IMR-90 (cell line): ENCODE measurements at regions not wholly inside any gene's neighbourhood (a gene's known extent, or its start where the extent isn't known, plus 50 kb on each side); places are given as distances from the start of the nearest gene placed in this dataset.

ENCODE experiments used
- ATAC-seq: fragments of 200-7000 bp; cut with Tn5 transposase; 2 replicates; pipeline ENCODE4 v1.9.1; 2020; ENCODE audit warnings: low read depth, mild to moderate bottlenecking, moderate library complexity
- BruUV-seq: library from RNA; stranded (reverse); fragments of 400-500 nt; replicated peaks from 2 replicates; lab custom pipeline; 2021; lab: Mats Ljungman, UMichigan
- CTCF ChIA-PET: fragments of 300-600 bp; formaldehyde crosslinking; extraction: SDS; loops from one replicate; lab custom pipeline; 2021; ENCODE audit warnings: antibody characterized with exemption; lab: Yijun Ruan, JAX
- POLR2A ChIA-PET: fragments of 300-600 bp; sonication (Branson Sonifier 250); formaldehyde crosslinking; loops from one replicate; lab custom pipeline; 2022; ENCODE audit warnings: antibody characterized with exemption; ENCODE audit not compliant: unreplicated experiment; lab: Charles Lee
- DNase-seq: peaks from one replicate; pipeline ENCODE4 v3.0.0; 2013
- H2AFZ ChIP-seq: replicated peaks from 2 replicates; pipeline ENCODE3; 2013; ENCODE audit warnings: low read length, mild to moderate bottlenecking; ENCODE audit not compliant: poor library complexity
- H2AK5ac ChIP-seq: 2 replicates; pipeline ENCODE4 v1.6.1; 2013; ENCODE audit warnings: low read depth, low read length, inconsistent platforms
- H2AK9ac ChIP-seq: replicated peaks from 2 replicates; pipeline ENCODE3; 2013; ENCODE audit warnings: mild to moderate bottlenecking, low read depth, low read length, moderate library complexity; ENCODE audit not compliant: poor library complexity
- H2BK120ac ChIP-seq: 2 replicates; pipeline ENCODE4 v1.6.1; 2013; ENCODE audit warnings: low read depth, low read length, inconsistent platforms
- H2BK15ac ChIP-seq: 3 replicates; pipeline ENCODE4 v1.6.1; 2013; ENCODE audit warnings: low read depth, low read length, inconsistent platforms
- H2BK20ac ChIP-seq: 2 replicates; pipeline ENCODE4 v1.6.1; 2013; ENCODE audit warnings: low read depth, mild to moderate bottlenecking, inconsistent platforms, low read length, moderate library complexity
- H2BK5ac ChIP-seq: 2 replicates; pipeline ENCODE4 v1.6.1; 2013; ENCODE audit warnings: mild to moderate bottlenecking, low read depth, low read length, inconsistent platforms; ENCODE audit not compliant: poor library complexity, severe bottlenecking
- H3K14ac ChIP-seq: replicated peaks from 2 replicates; pipeline ENCODE4 v1.6.1; 2013; ENCODE audit warnings: low read depth, low read length, inconsistent platforms
- H3K18ac ChIP-seq: 2 replicates; pipeline ENCODE4 v1.6.1; 2013; ENCODE audit warnings: low read depth, low read length, control low read depth
- H3K23ac ChIP-seq: 2 replicates; pipeline ENCODE4 v1.6.1; 2013; ENCODE audit warnings: low read depth, low read length, inconsistent platforms
- H3K27ac ChIP-seq: 2 replicates; pipeline ENCODE4 v1.5.1; 2013; ENCODE audit warnings: mild to moderate bottlenecking, control low read depth, low read length; ENCODE audit not compliant: insufficient read depth
- H3K27me3 ChIP-seq: 2 replicates; pipeline ENCODE4 v1.6.1; 2013; ENCODE audit warnings: low read length; ENCODE audit not compliant: control insufficient read depth, insufficient read depth
- H3K36me3 ChIP-seq: 2 replicates; pipeline ENCODE4 v1.6.1; 2013; ENCODE audit warnings: low read length, mixed read lengths; ENCODE audit not compliant: control insufficient read depth, insufficient read depth
- H3K4ac ChIP-seq: 2 replicates; pipeline ENCODE4 v1.6.1; 2013; ENCODE audit warnings: low read depth, low read length, inconsistent platforms
- H3K4me1 ChIP-seq: 2 replicates; pipeline ENCODE4 v1.6.1; 2013; ENCODE audit warnings: low read length, mixed read lengths; ENCODE audit not compliant: control insufficient read depth, insufficient read depth
- H3K4me2 ChIP-seq: 2 replicates; pipeline ENCODE4 v1.6.1; 2013; ENCODE audit warnings: low read depth, mild to moderate bottlenecking, control low read depth, low read length, moderate library complexity
- H3K4me3 ChIP-seq: 2 replicates; pipeline ENCODE4 v1.5.1; 2013; ENCODE audit warnings: low read depth, mild to moderate bottlenecking, control low read depth, low read length, moderate library complexity; ENCODE audit not compliant: insufficient read depth
- H3K56ac ChIP-seq: 2 replicates; pipeline ENCODE4 v1.6.1; 2013; ENCODE audit warnings: low read length, inconsistent platforms; ENCODE audit not compliant: insufficient read depth; ENCODE audit errors: extremely low read depth
- H3K79me1 ChIP-seq, 2 experiments: 2 replicates each; pipeline ENCODE4 v1.6.1; 2013; ENCODE audit warnings: low read length in 2 of 2, inconsistent platforms in 1 of 2, low read depth in 1 of 2
- H3K9ac ChIP-seq: 2 replicates; pipeline ENCODE4 v1.6.1; 2013; ENCODE audit warnings: low read depth, low read length, control low read depth
- H3K9me1 ChIP-seq: 2 replicates; pipeline ENCODE4 v1.6.1; 2013; ENCODE audit warnings: low read length, inconsistent platforms; ENCODE audit not compliant: insufficient read depth
- H3K9me3 ChIP-seq: 2 replicates; pipeline ENCODE4 v1.6.1; 2013; ENCODE audit warnings: low read length; ENCODE audit not compliant: control insufficient read depth, insufficient read depth
- H4K20me1 ChIP-seq: 2 replicates; pipeline ENCODE4 v1.6.1; 2013; ENCODE audit warnings: low read length, inconsistent platforms; ENCODE audit not compliant: insufficient read depth
- H4K5ac ChIP-seq: 2 replicates; pipeline ENCODE4 v1.6.1; 2013; ENCODE audit warnings: mild to moderate bottlenecking, low read depth, low read length, control low read depth
- H4K8ac ChIP-seq, 2 experiments: 2 replicates each; pipeline ENCODE4 v1.6.1; 2013; ENCODE audit warnings: low read depth in 2 of 2, low read length in 2 of 2, control low read depth in 1 of 2, inconsistent platforms in 1 of 2
- H4K91ac ChIP-seq: 2 replicates; pipeline ENCODE4 v1.6.1; 2013; ENCODE audit warnings: low read depth, low read length, inconsistent platforms; ENCODE audit not compliant: insufficient read depth
- BHLHE40 ChIP-seq: fragments of 150-350 bp; IDR thresholded peaks from 2 replicates; pipeline ENCODE4 v1.6.1; 2016; ENCODE audit warnings: mild to moderate bottlenecking, low read depth, low read length
- CEBPB ChIP-seq: IDR thresholded peaks from 2 replicates; pipeline ENCODE4 v1.6.1; 2012; ENCODE audit warnings: low read depth, low read length, improper control_type of control experiment
- CHD1 ChIP-seq: IDR thresholded peaks from 2 replicates; pipeline ENCODE4 v1.6.1; 2012; ENCODE audit warnings: low read depth, low read length, improper control_type of control experiment
- CTCF ChIP-seq: conservative IDR thresholded peaks from 2 replicates; pipeline ENCODE4 v1.5.1; 2012; ENCODE audit warnings: mild to moderate bottlenecking, low read depth, low read length, improper control_type of control experiment
- ELK1 ChIP-seq: fragments of 150-350 bp; IDR thresholded peaks from 2 replicates; pipeline ENCODE4 v1.6.1; 2016; ENCODE audit warnings: low read depth, mild to moderate bottlenecking, low read length, moderate library complexity, borderline replicate concordance
- FOS ChIP-seq: fragments of 150-350 bp; IDR thresholded peaks from 2 replicates; pipeline ENCODE4 v1.6.1; 2016; ENCODE audit warnings: low read depth, low read length
- MAFK ChIP-seq: IDR thresholded peaks from 2 replicates; pipeline ENCODE4 v1.6.1; 2012; ENCODE audit warnings: low read depth, low read length, improper control_type of control experiment
- MXI1 ChIP-seq: IDR thresholded peaks from 2 replicates; pipeline ENCODE4 v1.6.1; 2012; ENCODE audit warnings: low read depth, mild to moderate bottlenecking, low read length, moderate library complexity, borderline replicate concordance
- NFE2L2 ChIP-seq: fragments of 150-350 bp; IDR thresholded peaks from 2 replicates; pipeline ENCODE4 v1.6.1; 2016; ENCODE audit warnings: low read depth, mild to moderate bottlenecking, low read length
- POLR2A ChIP-seq: IDR thresholded peaks from 2 replicates; pipeline ENCODE4 v1.6.1; 2012; ENCODE audit warnings: mild to moderate bottlenecking, low read depth, low read length
- RAD21 ChIP-seq: IDR thresholded peaks from 2 replicates; pipeline ENCODE4 v1.6.1; 2012; ENCODE audit warnings: low read length, improper control_type of control experiment
- RFX5 ChIP-seq: IDR thresholded peaks from 2 replicates; pipeline ENCODE4 v1.8.0; 2012; ENCODE audit warnings: low read depth, mild to moderate bottlenecking, low read length, moderate library complexity
- SMC3 ChIP-seq: fragments of 150-350 bp; IDR thresholded peaks from 2 replicates; pipeline ENCODE4 v1.6.1; 2016; ENCODE audit warnings: low read depth, mild to moderate bottlenecking, antibody characterized with exemption, low read length, moderate library complexity
- USF2 ChIP-seq: fragments of 150-350 bp; IDR thresholded peaks from 2 replicates; pipeline ENCODE4 v1.6.1; 2017; ENCODE audit warnings: mild to moderate bottlenecking, antibody characterized with exemption, low read length, low read depth
- whole genome bisulfite sequencing, 2 experiments: methylation state at CpG; one replicate each; pipeline versions ENCODE4 v1.1.5 to v1.1.7; 2013; ENCODE audit warnings: missing lambda C conversion rate in 2 of 2; ENCODE audit not compliant: insufficient read length in 1 of 2; ENCODE audit errors: extremely low coverage in 2 of 2; 5-methylcytosine and 5-hydroxymethylcytosine counted together
- dilution Hi-C: fragments of 300-500 bp; cut with HindIII; formaldehyde crosslinking; loops from one replicate; pipeline ENCODE4 v1.14.3; 2018; ENCODE audit warnings: low sequenced_read_pairs; ENCODE audit not compliant: unreplicated experiment
- in situ Hi-C: fragments of 300-500 bp; cut with MboI; formaldehyde crosslinking; loops from 3 replicates; pipeline ENCODE4 v1.14.3; 2019; ENCODE audit warnings: low sequenced_read_pairs, inconsistent platforms, mixed read lengths
- intact Hi-C: fragments of 100-400 bp; cut with micrococcal nuclease; formaldehyde crosslinking; loops from 2 replicates; pipeline ENCODE4 v1.10.0; 2022

GRCh38 chr7:25287291-25287690, 59.0 kb upstream of the NPVF start:
- ChIA-PET CTCF (no interaction called here), POLR2A (no interaction called here)
- no peak overlapping the region for H2AK9ac ChIP-seq
- no peak overlapping the region for H3K9ac ChIP-seq
- no peak overlapping the region for H3K4ac ChIP-seq
- no peaks in the 10 kb centered on the region for H3K79me1 ChIP-seq
- no peak overlapping the region for H4K8ac ChIP-seq
- no peak overlapping the region for H2AFZ ChIP-seq
- H3K27me3 ChIP-seq, result no peaks in the 10 kb centered on the region
- ATAC-seq (no peak), DNase-seq (no peak)
- in situ Hi-C loops (no loop called here), intact Hi-C loops (no loop called here), dilution Hi-C loops (no loop called here)
- H3K18ac ChIP-seq, result no peak overlapping the region
- WGBS, 2 experiments, result 33% methylated on average over 2 of the region's 6 CpGs; no CpG with 5 or more reads in 1 of the 2 experiments
- no peak overlapping the region for H3K27ac ChIP-seq
- no TSS peak for BruUV-seq
- no peak overlapping the region for H3K4me2 ChIP-seq
- H3K36me3 ChIP-seq, result no peaks in the 10 kb centered on the region
- H3K9me1 ChIP-seq, result no peaks in the 10 kb centered on the region
- H3K56ac ChIP-seq, result no peak overlapping the region
- H4K5ac ChIP-seq, result no peak overlapping the region
- H2BK5ac ChIP-seq, result no peak overlapping the region
- no peak overlapping the region for H2AK5ac ChIP-seq
- no peak overlapping the region for H2BK15ac ChIP-seq
- no peaks in the 10 kb centered on the region for H3K9me3 ChIP-seq
- H3K4me1 ChIP-seq, result no peaks in the 10 kb centered on the region
- no peak overlapping the region for H3K14ac ChIP-seq
- H3K4me3 ChIP-seq, result no peak overlapping the region
- TF ChIP-seq ELK1, result no peak
- no peak for TF ChIP-seq RAD21
- no peak for TF ChIP-seq RFX5
- no peak for TF ChIP-seq FOS
- TF ChIP-seq SMC3, result no peak
- no peak for TF ChIP-seq CTCF
- no peak for TF ChIP-seq CHD1
- TF ChIP-seq POLR2A, result no peak
- no peak for TF ChIP-seq BHLHE40
- TF ChIP-seq CEBPB, result no peak
- TF ChIP-seq MXI1, result no peak
- no peak for TF ChIP-seq MAFK
- TF ChIP-seq USF2, result no peak
- TF ChIP-seq NFE2L2, result no peak
- no peak overlapping the region for H2BK20ac ChIP-seq
- no peaks in the 10 kb centered on the region for H4K20me1 ChIP-seq
- no peak overlapping the region for H4K91ac ChIP-seq
- no peak overlapping the region for H2BK120ac ChIP-seq
- H3K23ac ChIP-seq, result no peak overlapping the region
